ENCODE measurements at regions not wholly inside any gene's neighbourhood (a gene's known extent, or its start where the extent isn't known, plus 50 kb on each side); places are given as distances from the start of the nearest gene placed in this dataset.
"Not testable (repeated sequence)": the region's sequence is repeated elsewhere in the genome, so short reads cannot be mapped to it uniquely, and the experiment has no call there.

GRCh38 chr14:50028458-50028857 lies 87.9 kb downstream of the VCPKMT start:
- H3K36me3 Mint-ChIP-seq (ENCODE audit: low read depth), result peaks cover 52% of the 10 kb centered on the region
- H3K27me3 Mint-ChIP-seq, result no peaks in the 10 kb centered on the region
- TF ChIP-seq CTCF (IDR thresholded peaks at IDR 0.05), result no peak
- ChIA-PET POLR2A (interaction anchor here (0.6 to 1.4 kb wide), 2 partner anchors 10 to 136 kb away, joined by 3 to 5 read pairs; no protein-coding TSS in a partner anchor), CTCF (no interaction called here)
- H3K9me3 Mint-ChIP-seq, result peaks cover 4% of the 10 kb centered on the region
- no peak for DNase-seq
- H3K27ac Mint-ChIP-seq, result no peak overlapping the region
- peaks cover 2% of the 10 kb centered on the region for H3K4me1 Mint-ChIP-seq
- intact Hi-C loops (cut with micrococcal nuclease), result no loop called here
- H3K4me3 Mint-ChIP-seq, result no peak overlapping the region
- no peak for ATAC-seq (ENCODE audit: low read depth)

GRCh38 chr14:50030036-50030435 lies 86.3 kb downstream of the VCPKMT start:
- TF ChIP-seq CTCF (IDR thresholded peaks at IDR 0.05), result no peak
- Mint-ChIP-seq H3K4me3 (no peak overlapping the region), H3K27ac (no peak overlapping the region), H3K27me3 (no peaks in the 10 kb centered on the region), H3K36me3 (ENCODE audit: low read depth) (peaks cover 60% of the 10 kb centered on the region), H3K9me3 (peaks cover 4% of the 10 kb centered on the region), H3K4me1 (no peaks in the 10 kb centered on the region)
- ChIA-PET POLR2A (interaction anchor here (0.6 kb wide), 1 partner anchor 116 kb away, joined by 4 read pairs; no protein-coding TSS in a partner anchor), CTCF (no interaction called here)
- ATAC-seq (ENCODE audit: low read depth), result no peak
- intact Hi-C loops (cut with micrococcal nuclease), result no loop called here
- DNase-seq, result no peak

GRCh38 chr14:50030911-50031310 lies 85.5 kb downstream of the VCPKMT start:
- DNase-seq; H3K27me3 Mint-ChIP-seq; H3K9me3 Mint-ChIP-seq; ATAC-seq (ENCODE audit: low read depth); H3K27ac Mint-ChIP-seq; intact Hi-C loops (cut with micrococcal nuclease); H3K4me1 Mint-ChIP-seq; CTCF ChIA-PET; H3K4me3 Mint-ChIP-seq: not testable (repeated sequence)
- peaks cover 53% of the 10 kb centered on the region for H3K36me3 Mint-ChIP-seq (ENCODE audit: low read depth)
- POLR2A ChIA-PET, result interaction anchor here (0.7 kb wide), 1 partner anchor 24 kb away, joined by 5 read pairs; no protein-coding TSS in a partner anchor

GRCh38 chr14:50031602-50032313 lies 84.6 kb downstream of the VCPKMT start:
- Mint-ChIP-seq H3K27me3 (no peaks in the 10 kb centered on the region), H3K9me3 (no peaks in the 10 kb centered on the region), H3K4me1 (no peaks in the 10 kb centered on the region), H3K27ac (peak overlapping the region; percentile 6), H3K36me3 (ENCODE audit: low read depth) (peaks cover 59% of the 10 kb centered on the region), H3K4me3 (no peak overlapping the region)
- intact Hi-C loops (cut with micrococcal nuclease), result no loop called here
- CTCF ChIA-PET, result interaction anchor here (0.7 kb wide), 1 partner anchor 73 kb away, joined by 5 read pairs; no protein-coding TSS in a partner anchor
- DNase-seq, result no peak
- no peak for ATAC-seq (ENCODE audit: low read depth)
- TF ChIP-seq CTCF (IDR thresholded peaks at IDR 0.05), result no peak
- POLR2A ChIA-PET, result interaction anchor here (0.6 to 1.1 kb wide), 3 partner anchors 13 to 44 kb away, joined by 3 to 5 read pairs (median 3); no protein-coding TSS in a partner anchor

- H3K27ac Mint-ChIP-seq; ATAC-seq (ENCODE audit: low read depth); H3K27me3 Mint-ChIP-seq; H3K4me3 Mint-ChIP-seq; DNase-seq; H3K9me3 Mint-ChIP-seq; intact Hi-C loops (cut with micrococcal nuclease); H3K4me1 Mint-ChIP-seq: not testable (repeated sequence)
- peaks cover 61% of the 10 kb centered on the region for H3K36me3 Mint-ChIP-seq (ENCODE audit: low read depth)
- ChIA-PET POLR2A (interaction anchor here (1.1 kb wide), 1 partner anchor 12 kb away, joined by 3 read pairs; no protein-coding TSS in a partner anchor), CTCF (interaction anchor here (0.7 kb wide), 1 partner anchor 72 kb away, joined by 5 read pairs; no protein-coding TSS in a partner anchor)
Observed at GRCh38 chr14:50032462-50033167, 83.8 kb downstream of the VCPKMT start.

- H3K9me3 Mint-ChIP-seq, result no peaks in the 10 kb centered on the region
- POLR2A ChIA-PET, result interaction anchor here (0.6 to 4.9 kb wide), 4 partner anchors 34 to 209 kb away, joined by 3 to 81 read pairs (median 4); partner anchors contain the start of gene NEMF
- peaks cover 61% of the 10 kb centered on the region for H3K36me3 Mint-ChIP-seq (ENCODE audit: low read depth)
- no peak for ATAC-seq (ENCODE audit: low read depth)
- H3K4me1 Mint-ChIP-seq, result peaks cover 32% of the 10 kb centered on the region
- intact Hi-C loops (cut with micrococcal nuclease), result no loop called here
- no peak for TF ChIP-seq CTCF (IDR thresholded peaks at IDR 0.05)
- no peak overlapping the region for H3K27ac Mint-ChIP-seq
- no peak for DNase-seq
- no peaks in the 10 kb centered on the region for H3K27me3 Mint-ChIP-seq
- CTCF ChIA-PET, result no interaction called here
- H3K4me3 Mint-ChIP-seq, result no peak overlapping the region
Observed at GRCh38 chr14:50035214-50035613, 81.2 kb downstream of the VCPKMT start.
